ES-I3 (cell line): ENCODE measurements at regions not wholly inside any gene's neighbourhood (a gene's known extent, or its start where the extent isn't known, plus 50 kb on each side); places are given as distances from the start of the nearest gene placed in this dataset.

Source experiments
- H3K36me3 ChIP-seq: 2 replicates; pipeline ENCODE4 v1.6.1; 2013; ENCODE audit warnings: mild to moderate bottlenecking, low read length, control low read depth, moderate library complexity; ENCODE audit not compliant: insufficient read depth
- H3K4me1 ChIP-seq: 2 replicates; pipeline ENCODE4 v1.6.1; 2013; ENCODE audit warnings: mild to moderate bottlenecking, control low read depth, low read length; ENCODE audit not compliant: insufficient read depth
- H3K9ac ChIP-seq: 2 replicates; pipeline ENCODE4 v1.6.1; 2013; ENCODE audit warnings: low read depth, mild to moderate bottlenecking, low read length, moderate library complexity
- H3K9me3 ChIP-seq: 2 replicates; pipeline ENCODE4 v1.6.1; 2013; ENCODE audit warnings: mild to moderate bottlenecking, low read length, moderate library complexity; ENCODE audit not compliant: control insufficient read depth, insufficient read depth

GRCh38 chr7:131186816-131187215 is 140.9 kb upstream of the MKLN1 start:
- Histone ChIP-seq H3K36me3 (no peaks in the 10 kb centered on the region), H3K4me1 (peaks cover 14% of the 10 kb centered on the region), H3K9me3 (no peaks in the 10 kb centered on the region), H3K9ac (no peak overlapping the region)

GRCh38 chr7:131188367-131189339 is 139.0 kb upstream of the MKLN1 start:
- Histone ChIP-seq H3K9me3 (no peaks in the 10 kb centered on the region), H3K9ac (no peak overlapping the region), H3K4me1 (peaks cover 14% of the 10 kb centered on the region), H3K36me3 (no peaks in the 10 kb centered on the region)

- Histone ChIP-seq H3K9ac (no peak overlapping the region), H3K36me3 (no peaks in the 10 kb centered on the region), H3K9me3 (no peaks in the 10 kb centered on the region), H3K4me1 (peaks cover 14% of the 10 kb centered on the region)
Observed at GRCh38 chr7:131189488-131189887, 138.2 kb upstream of the MKLN1 start.

- Histone ChIP-seq H3K9me3 (no peaks in the 10 kb centered on the region), H3K9ac (no peak overlapping the region), H3K4me1 (peaks cover 14% of the 10 kb centered on the region), H3K36me3 (no peaks in the 10 kb centered on the region)
Observed at GRCh38 chr7:131190146-131190545, 137.5 kb upstream of the MKLN1 start.

GRCh38 chr7:131190581-131190980 is 137.1 kb upstream of the MKLN1 start:
- Histone ChIP-seq H3K36me3 (no peaks in the 10 kb centered on the region), H3K9me3 (no peaks in the 10 kb centered on the region), H3K4me1 (peaks cover 14% of the 10 kb centered on the region), H3K9ac (no peak overlapping the region)

GRCh38 chr7:131194070-131194865 is 133.4 kb upstream of the MKLN1 start:
- Histone ChIP-seq H3K9ac (no peak overlapping the region), H3K4me1 (peaks cover 14% of the 10 kb centered on the region), H3K36me3 (no peaks in the 10 kb centered on the region), H3K9me3 (no peaks in the 10 kb centered on the region)

GRCh38 chr7:131196803-131197202 is 130.9 kb upstream of the MKLN1 start:
- Histone ChIP-seq H3K4me1 (no peaks in the 10 kb centered on the region), H3K9ac (no peak overlapping the region), H3K36me3 (no peaks in the 10 kb centered on the region), H3K9me3 (no peaks in the 10 kb centered on the region)

- no peaks in the 10 kb centered on the region for H3K36me3 ChIP-seq
- no peaks in the 10 kb centered on the region for H3K9me3 ChIP-seq
- no peaks in the 10 kb centered on the region for H3K4me1 ChIP-seq
- no peak overlapping the region for H3K9ac ChIP-seq
Observed at GRCh38 chr7:131197920-131198615, 129.6 kb upstream of the MKLN1 start.

- Histone ChIP-seq H3K36me3 (no peaks in the 10 kb centered on the region), H3K9ac (no peak overlapping the region), H3K9me3 (no peaks in the 10 kb centered on the region)
Observed at GRCh38 chr7:131202451-131202850, 125.2 kb upstream of the MKLN1 start.

GRCh38 chr7:131203291-131203976 is 124.2 kb upstream of the MKLN1 start:
- Histone ChIP-seq H3K9me3 (no peaks in the 10 kb centered on the region), H3K4me1 (no peaks in the 10 kb centered on the region; the same call in 1 of the 2 replicates), H3K36me3 (no peaks in the 10 kb centered on the region), H3K9ac (no peak overlapping the region)

More at GRCh38 chr7:131202451-131202850, 125.2 kb upstream of the MKLN1 start:
- H3K4me1 ChIP-seq = no peaks in the 10 kb centered on the region; the same call in 1 of the 2 replicates

- Histone ChIP-seq H3K9ac (no peak overlapping the region), H3K4me1 (no peaks in the 10 kb centered on the region; the same call in none of the 2 replicates), H3K36me3 (no peaks in the 10 kb centered on the region), H3K9me3 (no peaks in the 10 kb centered on the region)
Observed at GRCh38 chr7:131208777-131209176, 118.9 kb upstream of the MKLN1 start.

GRCh38 chr7:131210618-131211017 is 117.1 kb upstream of the MKLN1 start:
- Histone ChIP-seq H3K9me3 (no peaks in the 10 kb centered on the region), H3K4me1 (no peaks in the 10 kb centered on the region; the same call in 1 of the 2 replicates), H3K36me3 (no peaks in the 10 kb centered on the region), H3K9ac (no peak overlapping the region)

- Histone ChIP-seq H3K36me3 (no peaks in the 10 kb centered on the region), H3K4me1 (no peaks in the 10 kb centered on the region; the same call in 1 of the 2 replicates), H3K9me3 (no peaks in the 10 kb centered on the region), H3K9ac (no peak overlapping the region)
Observed at GRCh38 chr7:131211500-131211899, 116.2 kb upstream of the MKLN1 start.

GRCh38 chr7:131212114-131212513 is 115.6 kb upstream of the MKLN1 start:
- Histone ChIP-seq H3K9ac (no peak overlapping the region), H3K4me1 (no peaks in the 10 kb centered on the region; the same call in 1 of the 2 replicates), H3K9me3 (no peaks in the 10 kb centered on the region), H3K36me3 (no peaks in the 10 kb centered on the region)
